ENCODE measurements at regions not wholly inside any gene's neighbourhood (a gene's known extent, or its start where the extent isn't known, plus 50 kb on each side); places are given as distances from the start of the nearest gene placed in this dataset.
A peak's percentile ranks its signal among the peaks of the same experiment; 100 is the strongest.

DNA sequence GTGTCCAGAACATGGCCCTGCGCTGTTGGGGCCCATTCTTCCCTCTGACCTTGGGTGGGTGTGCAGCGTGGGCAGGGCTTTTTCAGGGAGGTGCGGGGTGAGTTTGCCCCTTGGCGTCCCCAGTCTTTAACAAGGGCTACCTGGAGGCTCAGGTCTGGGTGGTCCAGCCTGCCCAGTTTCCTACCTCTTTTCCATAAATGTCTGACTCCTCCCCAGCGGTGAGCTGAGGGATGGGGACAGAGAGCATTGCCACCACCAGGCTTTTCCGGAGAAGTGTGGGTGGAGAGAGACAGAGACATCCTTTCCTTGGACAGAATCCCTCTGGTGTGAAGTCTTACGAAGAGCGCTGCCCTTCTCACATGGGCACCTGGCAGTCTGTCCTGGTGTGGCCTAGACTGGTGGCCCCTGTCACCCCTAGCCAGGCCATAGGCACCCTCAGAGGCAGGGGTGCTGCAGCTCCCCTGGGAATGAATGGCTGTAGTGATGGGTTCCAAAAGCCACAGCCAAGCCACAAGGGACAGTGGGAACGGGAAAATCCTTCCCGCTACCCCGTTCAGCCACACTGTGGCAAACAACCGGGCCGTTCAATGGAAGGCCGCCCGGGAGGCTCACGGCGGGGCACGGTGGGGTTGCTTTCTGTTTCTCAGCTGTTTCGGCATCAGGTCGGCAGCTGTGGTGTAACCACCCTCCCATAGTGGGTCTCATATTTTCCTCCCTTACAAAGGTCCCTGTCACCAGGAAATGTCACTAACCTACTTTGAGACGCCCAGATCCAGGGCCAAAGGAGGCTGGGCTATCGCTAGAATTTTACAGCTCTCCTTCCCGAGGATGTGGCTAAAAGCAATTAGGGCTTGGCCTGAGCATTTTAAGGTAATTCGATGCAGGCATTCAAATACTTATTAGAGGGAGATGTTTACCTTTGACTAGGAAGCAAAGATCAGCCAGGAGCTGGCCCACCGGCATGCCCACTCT lies 61.9 kb upstream of the GSE1 start:
- DNase-seq = no peak

DNA sequence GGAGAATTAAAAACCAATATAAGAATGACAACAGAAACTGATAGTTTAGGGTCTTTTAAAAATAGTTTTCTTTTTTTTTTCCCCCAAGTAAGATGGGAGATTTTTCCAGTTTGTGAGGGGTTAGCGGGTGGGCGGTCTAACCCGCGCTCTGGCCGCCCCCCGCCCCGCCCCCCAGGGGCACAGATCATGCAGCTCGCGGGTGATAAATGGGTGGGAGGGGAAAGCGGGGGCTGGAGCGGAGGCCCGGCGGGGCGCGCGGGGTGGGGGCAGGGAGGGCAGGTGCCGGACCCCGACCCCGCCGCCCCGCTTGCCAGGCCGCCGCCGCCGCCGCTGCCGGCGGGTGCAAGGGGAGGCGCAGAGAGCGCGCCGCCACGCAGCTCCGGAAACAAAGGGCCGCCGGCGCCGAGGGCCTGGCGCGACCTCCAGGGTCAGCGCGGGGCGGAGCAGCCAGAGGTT lies 60.1 kb upstream of the GSE1 start:
- no peak for DNase-seq

DNA sequence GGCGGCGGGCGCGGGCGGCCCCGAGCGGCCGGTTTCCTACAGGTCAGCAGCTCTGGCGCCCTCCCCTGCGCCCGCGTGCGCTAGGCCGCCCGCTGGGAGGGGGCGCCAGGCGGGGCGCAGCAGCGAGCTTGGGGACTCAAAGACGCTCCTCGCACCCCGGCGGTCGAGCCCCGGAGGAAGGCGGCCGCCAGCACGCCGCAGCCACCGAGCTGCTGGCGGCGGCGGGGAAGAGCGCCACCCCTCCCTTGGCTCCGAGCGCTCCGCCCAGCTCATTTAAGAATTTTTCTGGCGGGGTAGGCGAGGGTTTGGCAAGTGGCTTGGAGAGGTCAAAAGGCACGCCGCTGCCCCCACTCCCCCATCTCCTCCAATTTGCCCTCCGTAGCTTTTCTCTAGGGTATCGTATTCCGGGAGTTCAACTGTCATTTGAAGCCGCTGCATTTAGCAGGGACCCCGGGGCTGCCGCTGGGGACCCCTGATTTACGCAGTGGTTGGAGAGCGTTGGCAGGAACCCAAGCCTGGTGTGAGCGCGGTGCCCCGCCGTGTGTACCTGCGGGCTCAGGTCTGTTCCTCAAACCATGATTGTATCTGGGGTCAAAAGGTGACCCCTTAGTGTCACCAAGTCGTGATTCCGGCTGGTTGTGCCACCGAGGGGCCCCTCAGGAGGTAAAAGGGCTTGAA lies 59.5 kb upstream of the GSE1 start:
- DNase-seq = peak; percentile 65

DNA sequence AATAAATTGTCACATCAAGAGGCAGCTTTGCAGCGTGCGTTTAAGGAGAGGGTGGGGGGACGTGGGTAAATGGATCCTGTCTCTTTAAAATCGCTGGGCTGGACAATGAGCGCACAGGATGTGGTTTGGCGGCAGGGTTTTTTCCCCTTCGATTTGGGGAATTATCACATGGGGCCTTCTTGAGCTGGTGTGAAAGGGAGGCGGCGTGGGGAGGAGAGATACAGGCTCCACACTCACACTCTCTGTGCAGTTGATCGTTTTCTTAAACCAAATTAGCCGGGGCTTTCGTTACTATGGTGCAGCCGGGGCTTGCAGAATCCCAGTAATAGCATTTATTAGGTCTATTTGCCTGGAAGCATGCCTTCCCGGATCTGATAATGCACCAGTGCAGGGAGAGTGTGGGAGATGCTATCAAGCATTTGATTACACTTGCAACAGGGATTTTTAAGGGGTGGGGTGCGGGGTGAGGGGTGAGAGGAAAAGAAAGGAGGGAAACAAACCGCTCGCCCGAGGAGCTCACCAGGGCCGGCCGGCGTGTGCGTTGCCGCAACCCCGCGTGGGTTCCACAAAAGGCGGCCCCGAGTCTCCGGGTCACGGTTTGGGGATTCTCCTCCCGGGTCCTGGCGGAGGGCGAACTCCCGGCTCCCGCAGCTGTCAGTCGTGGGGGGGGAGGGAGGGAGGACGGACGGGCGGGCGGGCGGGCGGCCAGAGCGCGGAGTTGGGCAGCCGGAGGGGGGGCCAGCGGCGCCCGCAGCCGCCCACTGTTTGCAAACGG lies 58.8 kb upstream of the GSE1 start:
- peak; percentile 61 for DNase-seq

DNA sequence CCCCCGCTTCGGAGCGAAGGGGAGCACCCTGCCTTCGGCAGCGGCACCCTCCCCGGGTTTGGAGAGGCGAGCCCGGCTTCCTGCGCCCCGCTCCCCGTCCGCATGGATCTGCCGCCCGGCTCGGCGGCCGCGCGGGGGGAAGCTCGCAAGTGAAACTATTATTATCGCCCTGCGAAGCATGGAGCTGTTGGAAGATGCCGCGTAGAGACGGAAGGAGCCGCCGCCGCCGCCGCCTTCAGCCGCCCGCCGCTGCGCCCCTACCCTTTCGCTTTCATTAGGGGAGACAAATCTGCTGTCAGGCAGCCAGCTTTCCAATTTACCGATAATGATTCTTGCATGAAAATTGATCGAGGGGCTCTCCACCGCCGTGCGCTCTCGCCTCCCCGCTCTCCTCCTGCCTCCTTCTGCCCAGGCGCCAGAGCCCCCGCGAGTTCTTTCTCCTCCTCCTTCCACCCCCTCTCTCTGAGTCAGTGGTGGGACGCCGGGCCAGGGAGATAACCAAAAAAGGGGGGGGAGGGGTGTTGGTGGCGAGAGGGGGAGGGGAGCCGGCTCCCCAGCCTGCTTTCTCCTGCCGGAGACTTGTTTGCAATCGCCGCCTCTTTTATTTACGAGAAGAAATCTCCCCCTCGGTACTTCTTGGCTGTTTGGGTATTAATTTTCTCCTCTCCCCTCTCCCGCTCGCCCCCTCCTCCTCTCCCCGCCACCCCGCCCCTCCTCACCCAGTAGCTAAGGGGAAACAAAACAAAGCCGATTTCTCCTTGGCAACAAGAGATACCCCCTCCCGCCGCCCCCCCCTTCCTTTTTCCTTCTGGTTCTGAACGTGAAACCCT lies 58.0 kb upstream of the GSE1 start:
- DNase-seq = peak; percentile 89

DNA sequence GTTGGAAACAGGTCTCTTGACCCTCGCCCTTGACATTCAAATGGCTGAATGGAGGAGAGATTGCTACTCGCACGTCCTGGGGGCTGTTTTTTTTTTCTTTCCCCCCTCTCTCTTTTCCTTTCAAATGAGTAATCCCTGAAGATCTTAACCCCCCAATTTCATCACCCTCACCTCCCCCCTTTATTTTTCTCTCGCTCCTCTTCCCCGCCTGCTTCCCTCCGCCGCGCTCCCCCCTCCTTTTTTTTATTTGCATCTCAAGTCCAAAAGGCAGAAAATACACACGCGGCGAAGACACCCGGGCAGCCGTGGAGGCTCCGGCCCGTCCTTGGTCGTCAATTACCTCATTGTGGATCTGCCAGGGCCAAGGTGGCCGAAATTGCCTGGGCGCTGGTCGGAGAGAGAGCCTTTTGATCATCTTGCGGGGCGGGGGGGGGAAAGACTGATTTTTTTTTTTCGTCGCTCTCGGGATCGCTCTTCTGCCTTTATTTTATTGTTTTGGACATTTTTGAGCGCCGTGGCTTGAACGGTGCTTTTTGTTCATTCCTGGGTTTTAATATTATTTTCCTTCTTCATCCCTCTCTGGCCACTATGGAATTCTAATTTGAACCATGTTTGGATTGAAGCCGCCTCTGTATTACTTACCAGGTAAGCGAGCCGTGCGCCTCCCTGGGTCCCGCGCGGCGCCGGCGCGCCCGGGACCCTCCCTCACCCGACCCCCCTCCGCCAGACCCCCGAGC lies 57.2 kb upstream of the GSE1 start:
- no peak for DNase-seq

DNA sequence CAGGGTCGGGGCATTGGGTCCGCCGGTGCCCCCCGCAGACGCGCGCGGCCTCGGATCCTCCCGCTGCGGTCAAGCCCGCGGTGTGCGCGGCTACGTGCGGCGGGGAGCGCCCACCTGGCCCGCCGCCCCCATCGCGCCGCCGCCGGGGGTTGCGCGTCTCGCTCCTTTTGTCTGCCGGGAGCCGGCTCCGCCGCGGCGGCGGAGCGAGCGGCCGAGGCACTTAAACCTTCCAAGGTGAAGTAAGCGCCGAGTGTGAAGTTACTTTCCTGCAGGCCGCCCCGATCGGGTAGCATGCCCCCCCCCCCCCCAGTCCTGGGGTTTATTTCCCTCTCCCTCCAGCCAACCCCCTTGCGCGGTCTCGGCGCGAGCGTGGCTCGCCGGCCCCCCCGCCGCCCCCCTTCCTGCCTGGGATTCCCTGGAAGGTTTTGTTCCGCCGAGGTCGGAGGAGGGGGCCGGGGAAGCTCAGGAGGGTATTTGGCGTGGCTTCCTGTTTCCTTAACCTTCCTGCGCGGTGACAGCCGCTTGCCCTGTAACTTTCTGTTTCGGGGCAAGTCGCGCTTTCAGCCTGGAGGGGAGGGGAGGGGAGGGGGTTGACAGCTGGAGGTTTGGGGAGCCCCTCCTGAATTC lies 56.6 kb upstream of the GSE1 start:
- DNase-seq = no peak

DNA sequence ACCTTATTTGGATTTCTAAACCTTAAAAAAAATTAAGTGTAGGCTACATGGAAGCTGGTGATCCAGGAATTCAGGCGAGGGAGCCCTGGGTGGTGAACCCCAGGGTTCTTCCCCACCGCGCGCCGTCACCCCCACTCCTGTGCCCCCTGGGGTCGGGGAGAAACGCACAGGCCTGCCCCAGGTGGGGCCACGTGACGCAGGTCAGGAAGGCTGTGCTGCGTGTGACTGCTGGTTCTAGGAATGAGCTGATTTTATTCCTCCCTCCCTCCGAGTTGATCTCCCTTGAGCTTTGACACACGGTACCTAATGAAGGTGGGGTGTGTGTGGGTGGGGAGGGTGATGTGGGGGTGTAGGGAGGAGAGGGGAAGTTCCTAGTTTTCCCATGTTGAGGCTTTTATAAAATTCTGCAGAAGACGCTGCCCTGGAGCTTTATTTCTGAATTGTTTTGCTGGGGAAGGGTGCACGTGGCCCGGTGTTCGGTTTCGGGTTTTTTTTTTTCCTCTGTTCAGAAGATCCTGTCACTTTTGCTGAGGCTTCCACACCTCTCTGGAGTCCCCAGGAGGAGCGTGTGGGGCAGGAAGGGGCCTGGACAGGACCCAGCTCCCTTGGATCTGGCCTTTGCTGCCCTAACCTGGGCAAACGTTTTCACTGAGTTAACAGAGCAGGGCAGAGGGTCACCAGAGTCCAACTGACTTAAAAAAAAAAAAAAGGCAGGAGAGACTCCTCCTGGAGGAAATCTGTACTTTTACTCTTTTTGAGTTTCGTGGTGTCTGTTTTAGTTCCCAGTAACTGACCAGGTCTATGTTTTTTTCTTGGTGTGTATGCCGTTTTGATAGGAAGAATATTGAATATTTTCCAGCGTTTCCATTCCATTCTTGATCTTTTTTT lies 55.8 kb upstream of the GSE1 start:
- DNase-seq = peak; percentile 37

DNA sequence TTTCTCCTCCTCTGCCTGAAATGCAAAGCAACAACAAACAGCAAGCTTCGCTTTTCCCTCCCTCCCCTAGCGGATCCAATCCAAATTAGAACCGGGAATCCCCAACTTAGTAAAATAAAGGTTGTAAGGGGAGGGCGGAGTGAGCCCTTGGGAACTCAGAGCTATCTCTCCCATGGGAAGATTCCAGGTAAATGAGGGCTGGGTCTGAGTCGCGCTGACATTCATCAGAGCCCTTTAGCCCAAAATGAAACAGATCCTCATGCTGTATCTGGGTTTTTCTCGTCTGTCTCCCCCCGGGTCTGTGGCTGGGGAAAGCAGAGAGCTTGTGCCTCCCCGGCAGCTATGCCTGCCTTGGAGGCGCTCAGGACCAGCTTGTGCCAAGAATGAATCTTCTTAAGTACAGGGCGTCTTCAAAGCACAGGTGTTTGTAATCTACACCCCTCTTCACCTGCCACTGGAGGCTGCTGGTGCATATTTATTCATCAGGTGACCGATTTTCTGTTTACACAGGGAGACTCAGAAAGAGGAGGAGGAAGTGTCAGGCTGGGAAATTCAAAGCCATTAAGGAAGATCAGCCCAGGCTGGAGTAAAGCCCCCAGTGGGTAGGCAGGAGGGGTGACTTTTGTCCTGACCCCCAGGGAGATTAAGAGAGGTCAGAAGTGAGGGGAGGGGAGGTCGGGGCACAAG lies 55.0 kb upstream of the GSE1 start:
- peak; percentile 77 for DNase-seq

DNA sequence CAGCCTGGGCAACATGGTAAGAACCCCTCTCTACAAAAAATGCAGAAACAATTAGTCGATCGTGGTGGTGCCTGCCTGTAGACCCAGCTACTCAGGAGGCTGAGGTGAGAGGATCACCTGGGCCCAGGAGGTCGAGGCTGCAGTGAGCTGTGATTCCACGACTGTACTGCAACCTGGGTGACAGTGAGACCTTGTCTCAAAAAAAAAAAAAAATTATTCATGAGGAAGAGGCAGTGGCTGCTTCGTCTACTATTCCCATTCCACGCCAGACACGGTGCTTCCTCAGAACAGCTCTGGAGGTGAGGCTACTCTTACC lies 52.2 kb upstream of the GSE1 start:
- DNase-seq = no peak

DNA sequence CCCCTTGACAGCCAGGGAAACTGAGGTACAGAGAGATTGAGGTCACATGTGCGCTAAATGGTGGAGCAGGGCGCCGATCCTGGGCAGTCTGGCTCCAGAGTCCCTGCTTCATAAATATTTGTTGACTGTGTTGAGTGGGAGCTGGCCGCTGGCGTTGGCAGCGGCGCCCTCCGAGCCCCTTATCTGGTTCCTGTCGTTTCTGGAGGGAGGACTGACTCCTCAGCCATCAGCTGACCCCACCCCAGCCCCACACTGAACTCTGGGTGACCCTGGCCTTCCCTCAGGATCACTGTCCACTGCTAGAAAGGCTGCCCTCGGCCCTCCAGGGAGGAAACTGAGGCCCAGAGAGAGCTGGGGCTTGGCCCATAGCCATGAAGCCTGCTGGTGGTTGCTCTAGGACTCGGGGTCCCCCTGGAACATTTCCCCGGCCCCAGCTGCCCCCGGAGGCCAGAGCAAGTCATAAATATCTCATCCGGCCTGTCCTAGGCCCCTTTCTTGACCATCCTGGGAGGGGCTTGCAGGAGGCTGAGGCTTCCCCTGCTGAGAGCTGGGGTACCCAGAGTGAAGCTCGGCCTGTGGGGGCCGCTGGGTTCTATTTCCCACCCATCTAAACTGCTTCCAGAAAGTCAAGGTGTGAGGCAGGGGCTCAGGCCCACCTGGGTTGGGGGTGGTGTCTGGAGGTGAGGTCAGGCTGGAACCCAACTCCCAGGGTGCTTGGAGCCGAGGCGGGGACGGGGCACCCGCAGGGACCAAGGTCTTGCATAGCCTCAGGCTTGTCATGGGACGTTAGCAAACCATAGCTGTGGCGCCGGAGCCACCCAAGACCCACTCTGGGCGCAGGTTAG lies 51.7 kb upstream of the GSE1 start:
- no peak for DNase-seq

DNA sequence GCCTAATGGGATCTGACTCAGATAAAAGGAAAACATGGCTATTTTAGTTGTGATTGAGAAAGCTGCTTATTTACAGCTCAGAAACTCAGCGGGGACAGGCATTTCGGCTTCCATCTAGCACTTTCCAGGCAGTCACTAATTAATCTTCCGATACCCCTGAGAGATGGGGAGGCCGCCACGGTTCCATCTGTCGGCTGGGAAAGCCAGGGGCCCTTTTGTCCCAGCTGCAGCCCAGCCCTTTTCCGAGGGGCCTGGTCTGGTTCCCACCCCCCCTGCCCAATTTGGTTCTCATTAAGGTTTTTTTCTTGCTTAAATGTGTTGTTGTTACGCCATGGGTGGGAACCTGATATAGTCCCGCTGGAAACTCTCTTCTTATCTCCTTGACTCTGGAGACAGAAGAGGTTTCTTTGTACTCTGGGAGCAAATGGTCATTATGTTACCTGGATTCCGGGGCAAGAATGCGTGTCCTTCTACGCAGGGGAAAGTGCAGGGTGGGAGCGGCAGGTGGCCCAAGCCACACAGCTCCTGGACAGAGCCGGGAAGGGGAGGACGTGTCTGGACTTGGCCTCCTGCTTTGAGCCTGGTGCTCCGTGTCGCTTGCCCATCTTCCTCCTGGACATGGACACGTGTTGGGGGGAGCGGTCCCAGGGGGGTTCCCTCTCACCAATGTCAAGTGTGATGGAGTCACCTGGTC lies 50.9 kb upstream of the GSE1 start:
- no peak for DNase-seq

DNA sequence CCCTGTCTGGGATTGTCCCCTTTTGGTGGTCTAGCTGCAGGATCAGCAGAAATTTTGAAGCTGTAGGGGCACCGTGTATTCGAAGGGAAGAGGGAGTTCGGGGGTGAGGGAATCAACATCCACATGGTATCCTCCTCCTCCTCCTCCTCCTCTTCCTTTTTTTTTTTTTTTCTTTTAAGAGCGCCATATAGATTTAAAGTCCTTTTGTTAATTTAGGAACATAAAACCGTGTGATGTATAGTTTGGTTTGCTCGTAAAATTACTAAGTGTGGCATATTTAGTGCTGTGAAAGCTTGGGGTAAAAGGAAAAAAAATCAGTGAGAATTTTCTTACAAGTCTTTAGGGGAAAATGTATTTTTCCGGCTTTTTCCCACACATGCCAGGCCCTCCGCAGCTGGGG lies 50.1 kb upstream of the GSE1 start:
- DNase-seq = no peak

Measured in COR-L47 (cell line).